DMS53 treated with DMSO at 0.1 percent for 48 hours (cell line): ENCODE measurements at regions not wholly inside any gene's neighbourhood (a gene's known extent, or its start where the extent isn't known, plus 50 kb on each side); places are given as distances from the start of the nearest gene placed in this dataset.

ENCODE experiments used
- DNase-seq: peaks from one replicate; lab custom pipeline; 2025; ENCODE audit not compliant: unreplicated experiment; lab: John Stamatoyannopoulos, UW

- DNase-seq: no peak
These were observed 127.1 kb downstream of the SLC30A10 start for GRCh38 chr1:219801156-219801820.

GRCh38 chr1:219798283-219799030, 129.9 kb downstream of the SLC30A10 start:
- DNase-seq: no peak

- DNase-seq: no peak
These were observed 130.7 kb downstream of the SLC30A10 start for GRCh38 chr1:219797683-219798082.

GRCh38 chr1:219797009-219797408, 131.3 kb downstream of the SLC30A10 start:
- DNase-seq: no peak

- no peak for DNase-seq
These were observed 132.9 kb downstream of the SLC30A10 start for GRCh38 chr1:219795363-219795917.

GRCh38 chr1:219794085-219794743, 134.1 kb downstream of the SLC30A10 start:
- DNase-seq: no peak

GRCh38 chr1:219792337-219793021, 135.9 kb downstream of the SLC30A10 start:
- DNase-seq: no peak

- DNase-seq: no peak
These were observed 136.6 kb downstream of the SLC30A10 start for GRCh38 chr1:219791766-219792165.

- DNase-seq: no peak
These were observed 137.3 kb downstream of the SLC30A10 start for GRCh38 chr1:219790834-219791615.

GRCh38 chr1:219788700-219789099, 139.7 kb downstream of the SLC30A10 start:
- no peak for DNase-seq

- no peak for DNase-seq
These were observed 140.3 kb downstream of the SLC30A10 start for GRCh38 chr1:219788091-219788490.

- DNase-seq: no peak
These were observed 143.5 kb downstream of the SLC30A10 start for GRCh38 chr1:219784660-219785381.

- no peak for DNase-seq
These were observed 144.6 kb downstream of the SLC30A10 start for GRCh38 chr1:219783605-219784235.

GRCh38 chr1:219782929-219783328, 145.4 kb downstream of the SLC30A10 start:
- no peak for DNase-seq

GRCh38 chr1:219782311-219782710, 146.0 kb downstream of the SLC30A10 start:
- DNase-seq: no peak

- DNase-seq: no peak
These were observed 146.9 kb downstream of the SLC30A10 start for GRCh38 chr1:219781491-219781890.

- no peak for DNase-seq
These were observed 149.5 kb downstream of the SLC30A10 start for GRCh38 chr1:219778793-219779369.

GRCh38 chr1:219778110-219778509, 150.2 kb downstream of the SLC30A10 start:
- DNase-seq: no peak

- no peak for DNase-seq
These were observed 154.0 kb downstream of the SLC30A10 start for GRCh38 chr1:219774386-219774785.
